Transverse colon (tissue), 4 donors: ENCODE measurements at regions not wholly inside any gene's neighbourhood (a gene's known extent, or its start where the extent isn't known, plus 50 kb on each side); places are given as distances from the start of the nearest gene placed in this dataset.
A peak's percentile ranks its signal among the peaks of the same experiment; 100 is the strongest.

Experiments
- DNase-seq: peaks from one replicate; pipeline ENCODE4 v3.0.0-alpha.2; 2019
- H3K27ac ChIP-seq, 4 donors: fragments of 200-600 bp; sonication (generic); 2 replicates each; pipeline ENCODE4 v1.5.1; 2016 to 2018; ENCODE audit warnings: inconsistent platforms in 4 of 4
- H3K27me3 ChIP-seq: fragments of 200-600 bp; sonication (generic); 2 replicates; pipeline ENCODE4 v1.5.1; 2017; ENCODE audit warnings: inconsistent platforms
- H3K36me3 ChIP-seq, 4 donors: fragments of 200-600 bp; sonication (generic); 2 replicates each; pipeline ENCODE4 v1.5.1; 2017 to 2019; ENCODE audit warnings: inconsistent platforms in 4 of 4
- H3K4me1 ChIP-seq, 4 donors: fragments of 200-600 bp; sonication (generic); 2 replicates each; pipeline ENCODE4 v1.5.1; 2017 to 2020; ENCODE audit warnings: inconsistent platforms in 4 of 4
- H3K4me3 ChIP-seq, 4 donors: fragments of 200-600 bp; sonication (generic); 1 replicate in 1 of 4; 2 replicates in 3 of 4; pipeline versions ENCODE4 v1.5.1 to v1.6.1; 2017 to 2019; ENCODE audit warnings: inconsistent platforms in 4 of 4
- H3K9me3 ChIP-seq, 2 donors: fragments of 200-600 bp; sonication (generic); 2 replicates each; pipeline ENCODE4 v1.5.1; 2017 to 2019; ENCODE audit warnings: inconsistent platforms in 2 of 2
- EP300 ChIP-seq: sonication (generic); formaldehyde crosslinking; IDR thresholded peaks from one replicate; pipeline ENCODE4 v1.6.1; 2017; ENCODE audit warnings: antibody characterized with exemption, low read depth
- POLR2A ChIP-seq: fragments of 450-650 bp; IDR thresholded peaks from one replicate; pipeline ENCODE4 v1.6.1; 2016; ENCODE audit warnings: antibody characterized with exemption, mild to moderate bottlenecking, moderate library complexity
- POLR2AphosphoS5 ChIP-seq, 3 donors: sonication (generic); formaldehyde crosslinking; IDR thresholded peaks; one replicate each; pipeline ENCODE4 v1.6.1; 2016; ENCODE audit warnings: antibody characterized with exemption in 3 of 3
- WGBS, 2 donors: methylation state at CpG; one replicate each; pipeline ENCODE4 v1.1.5; 2018; ENCODE audit warnings: low coverage in 1 of 2; 5-methylcytosine and 5-hydroxymethylcytosine counted together
- in situ Hi-C, 4 donors: fragments of 200-750 bp; cut with MboI; loops; one replicate each; pipeline versions ENCODE4 v1.15.0 to v1.15.1; 2017; ENCODE audit warnings: low sequenced_read_pairs in 3 of 4, low pct_ligation_motif_present in 1 of 4, low pct_unique_long_range_greater_than_20kb in 1 of 4
- intact Hi-C: fragments of 100-400 bp; cut with DNase I; formaldehyde crosslinking; loops from one replicate; pipeline ENCODE4 v1.15.1; 2023; ENCODE audit warnings: low total_unique reads
- TF ChIP-seq, protein P1 (sequence below), 5 experiments: fragments of 200-600 bp in 3 of 5; fragments of 450-650 bp in 2 of 5; sonication (generic) in 3 of 5; IDR thresholded peaks; 1 replicate in 2 of 5; 2 replicates in 3 of 5; pipeline ENCODE4 v1.5.1; 2016 to 2017; ENCODE audit warnings: antibody characterized with exemption in 5 of 5, inconsistent platforms in 3 of 5, mild to moderate bottlenecking in 2 of 5, moderate library complexity in 1 of 5

DNA sequence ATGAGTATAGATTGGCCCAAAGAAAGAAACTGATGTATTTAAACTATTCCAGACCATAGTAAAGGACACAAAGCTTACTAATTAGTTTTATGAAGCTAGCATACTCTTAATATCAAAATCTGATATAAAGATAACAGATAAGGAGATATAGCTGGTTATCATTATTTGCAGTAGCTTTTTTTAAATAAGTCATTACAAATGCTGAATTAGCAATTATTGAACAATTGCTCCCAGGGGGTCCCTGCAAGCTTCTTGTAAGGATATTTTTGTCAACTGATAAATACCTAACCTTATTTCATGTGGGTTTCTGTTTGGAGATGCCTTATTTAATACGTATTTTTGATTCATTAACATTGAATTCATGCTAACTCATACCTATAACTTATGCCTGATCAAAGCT lies 99.0 kb downstream of the RAB18 start:
- TF ChIP-seq EP300: no peak
- no peak for TF ChIP-seq POLR2AphosphoS5 (IDR thresholded peaks at IDR 0.05)
- TF ChIP-seq, protein P1, sequence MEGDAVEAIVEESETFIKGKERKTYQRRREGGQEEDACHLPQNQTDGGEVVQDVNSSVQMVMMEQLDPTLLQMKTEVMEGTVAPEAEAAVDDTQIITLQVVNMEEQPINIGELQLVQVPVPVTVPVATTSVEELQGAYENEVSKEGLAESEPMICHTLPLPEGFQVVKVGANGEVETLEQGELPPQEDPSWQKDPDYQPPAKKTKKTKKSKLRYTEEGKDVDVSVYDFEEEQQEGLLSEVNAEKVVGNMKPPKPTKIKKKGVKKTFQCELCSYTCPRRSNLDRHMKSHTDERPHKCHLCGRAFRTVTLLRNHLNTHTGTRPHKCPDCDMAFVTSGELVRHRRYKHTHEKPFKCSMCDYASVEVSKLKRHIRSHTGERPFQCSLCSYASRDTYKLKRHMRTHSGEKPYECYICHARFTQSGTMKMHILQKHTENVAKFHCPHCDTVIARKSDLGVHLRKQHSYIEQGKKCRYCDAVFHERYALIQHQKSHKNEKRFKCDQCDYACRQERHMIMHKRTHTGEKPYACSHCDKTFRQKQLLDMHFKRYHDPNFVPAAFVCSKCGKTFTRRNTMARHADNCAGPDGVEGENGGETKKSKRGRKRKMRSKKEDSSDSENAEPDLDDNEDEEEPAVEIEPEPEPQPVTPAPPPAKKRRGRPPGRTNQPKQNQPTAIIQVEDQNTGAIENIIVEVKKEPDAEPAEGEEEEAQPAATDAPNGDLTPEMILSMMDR (IDR thresholded peaks at IDR 0.05): no peak
- TF ChIP-seq POLR2A: no peak
- in situ Hi-C loops: no loop called here
- 85 to 90% methylated on average over 1 of the region's 1 CpG for WGBS, 2 donors
- Histone ChIP-seq H3K9me3 (no peaks in the 10 kb centered on the region), H3K4me3 (no peak overlapping the region), H3K36me3 (no peaks in the 10 kb centered on the region), H3K27me3 (no peaks in the 10 kb centered on the region), H3K27ac (no peak overlapping the region), H3K4me1 (peaks cover 0 to 21% (median 0%) of the 10 kb centered on the region in 4 donors)
- no peak for DNase-seq
- intact Hi-C loops: no loop called here

DNA sequence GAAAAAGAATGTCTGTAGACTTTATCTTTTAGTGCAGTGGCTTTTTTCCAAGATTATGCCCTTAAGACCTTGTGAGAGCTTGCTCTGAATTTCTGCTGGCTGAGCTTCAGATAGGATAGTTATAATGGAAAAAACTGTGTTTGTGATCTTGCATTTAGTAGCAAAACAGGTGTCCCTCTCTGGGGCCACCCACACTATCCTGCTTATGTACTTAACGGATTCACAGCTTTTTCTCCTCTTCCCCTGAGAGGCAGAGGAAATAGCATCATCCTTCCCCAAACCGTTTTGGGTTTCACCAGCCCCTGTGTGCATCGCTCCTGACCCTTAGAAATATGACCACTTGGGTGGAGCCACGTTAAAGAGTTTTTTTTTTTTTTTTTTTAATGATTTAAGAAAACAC lies 101.2 kb downstream of the RAB18 start:
- Histone ChIP-seq H3K27ac (no peak overlapping the region), H3K4me3 (no peak overlapping the region), H3K4me1 (peaks cover 0 to 21% (median 6%) of the 10 kb centered on the region in 4 donors), H3K9me3 (no peaks in the 10 kb centered on the region), H3K36me3 (no peaks in the 10 kb centered on the region), H3K27me3 (no peaks in the 10 kb centered on the region)
- intact Hi-C loops: no loop called here
- TF ChIP-seq POLR2A (no peak), POLR2AphosphoS5 (IDR thresholded peaks at IDR 0.05) (no peak), EP300 (no peak)
- TF ChIP-seq, protein P1 (IDR thresholded peaks at IDR 0.05): no peak
- in situ Hi-C loops: no loop called here
- DNase-seq: no peak
- WGBS, 2 donors: 58 to 76% methylated on average over 3 to 4 of the region's 4 CpGs

DNA sequence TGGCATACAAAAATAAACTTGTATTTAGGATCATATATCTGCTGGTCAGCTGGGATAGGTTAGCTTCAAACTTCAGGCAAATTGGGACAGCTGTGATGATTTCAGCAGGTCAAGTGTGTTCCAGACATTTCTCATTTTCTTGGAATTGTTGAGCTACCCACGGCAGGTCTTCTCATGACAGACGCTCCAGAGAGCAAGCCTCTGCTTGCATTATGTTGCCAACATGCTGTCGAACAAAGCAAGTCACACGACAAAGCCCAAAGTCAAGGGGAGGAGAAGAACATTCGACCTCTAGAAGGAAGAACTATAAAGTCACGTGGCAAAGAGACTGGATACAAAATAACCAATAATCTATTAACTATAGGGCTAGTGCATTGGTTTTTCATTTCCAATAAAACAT lies 103.5 kb downstream of the RAB18 start:
- 54 to 55% methylated on average over 2 to 6 of the region's 6 CpGs for WGBS, 2 donors
- no peaks in the 10 kb centered on the region for H3K36me3 ChIP-seq
- no peaks in the 10 kb centered on the region for H3K9me3 ChIP-seq
- H3K27ac ChIP-seq: peak overlapping the region; percentile 23 to 51 (median 48)
- intact Hi-C loops: no loop called here
- DNase-seq: no peak
- H3K4me1 ChIP-seq: peaks cover 0 to 12% (median 8%) of the 10 kb centered on the region in 4 donors
- in situ Hi-C loops: no loop called here
- no peaks in the 10 kb centered on the region for H3K27me3 ChIP-seq
- TF ChIP-seq EP300: no peak
- no peak for TF ChIP-seq POLR2A
- TF ChIP-seq POLR2AphosphoS5 (IDR thresholded peaks at IDR 0.05): no peak
- TF ChIP-seq, protein P1 (IDR thresholded peaks at IDR 0.05): no peak
- no peak overlapping the region for H3K4me3 ChIP-seq

DNA sequence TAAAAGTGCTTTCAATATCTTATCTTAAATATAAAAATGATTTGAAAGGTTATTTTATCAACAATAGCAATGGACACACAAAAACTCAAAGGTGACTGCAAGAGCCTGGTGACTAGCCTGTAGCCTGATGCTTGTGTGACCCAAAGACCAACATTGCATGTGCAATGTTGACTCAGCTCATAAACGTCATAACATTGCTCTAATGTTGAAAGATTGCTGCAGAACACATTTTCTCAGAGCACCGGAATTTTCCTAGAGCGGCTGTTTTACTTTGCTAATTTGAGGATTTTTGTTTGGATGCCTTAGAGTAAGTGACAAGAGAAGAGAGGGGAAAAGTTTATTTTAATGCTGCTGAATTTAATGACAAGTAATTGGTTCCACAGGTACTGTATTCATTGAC lies 107.1 kb downstream of the RAB18 start:
- no peaks in the 10 kb centered on the region for H3K36me3 ChIP-seq
- no peaks in the 10 kb centered on the region for H3K27me3 ChIP-seq
- TF ChIP-seq EP300 (no peak), POLR2A (no peak), POLR2AphosphoS5 (IDR thresholded peaks at IDR 0.05) (no peak)
- TF ChIP-seq, protein P1 (IDR thresholded peaks at IDR 0.05): no peak
- H3K4me1 ChIP-seq: peaks cover 0 to 10% (median 8%) of the 10 kb centered on the region in 4 donors
- no peak overlapping the region for H3K4me3 ChIP-seq
- intact Hi-C loops: no loop called here
- H3K9me3 ChIP-seq: no peaks in the 10 kb centered on the region
- in situ Hi-C loops: no loop called here
- 20 to 27% methylated on average over 3 of the region's 3 CpGs for WGBS, 2 donors
- DNase-seq: no peak
- H3K27ac ChIP-seq: no peak overlapping the region
